CD14-positive monocyte (primary cell): ENCODE measurements at regions not wholly inside any gene's neighbourhood (a gene's known extent, or its start where the extent isn't known, plus 50 kb on each side); places are given as distances from the start of the nearest gene placed in this dataset.

Experiments
- DNase-seq, 3 donors: peaks; one replicate each; pipeline ENCODE4 v3.0.0-alpha.2; 2011 to 2022
- H2AFZ ChIP-seq: 2 replicates; pipeline ENCODE4 v1.6.0; 2012; ENCODE audit warnings: mild to moderate bottlenecking, low read depth, low read length, inconsistent platforms; ENCODE audit not compliant: insufficient read depth, poor library complexity, severe bottlenecking
- H3K27ac ChIP-seq, 2 donors: 1 replicate in 1 of 2; 2 replicates in 1 of 2; pipeline ENCODE4 v1.5.1; 2012 to 2013; ENCODE audit warnings: low read length in 2 of 2, control low read depth in 1 of 2, inconsistent platforms in 1 of 2, low read depth in 1 of 2, mild to moderate bottlenecking in 1 of 2
- H3K27me3 ChIP-seq, 2 donors: one replicate each; pipeline versions ENCODE4 v1.6.0 to v1.6.1; 2011 to 2013; ENCODE audit warnings: low read length in 2 of 2; ENCODE audit not compliant: control insufficient read depth in 2 of 2, insufficient read depth in 2 of 2
- H3K36me3 ChIP-seq, 2 donors: replicated peaks in 1 of 2; 1 replicate in 1 of 2; 2 replicates in 1 of 2; pipeline versions ENCODE4 v1.5.1 to v1.6.1; 2012 to 2013; ENCODE audit warnings: low read length in 2 of 2, control low read depth in 1 of 2, inconsistent platforms in 1 of 2, mild to moderate bottlenecking in 1 of 2; ENCODE audit not compliant: insufficient read depth in 2 of 2, control insufficient read depth in 1 of 2
- H3K4me1 ChIP-seq, 2 donors: 1 replicate in 1 of 2; 2 replicates in 1 of 2; pipeline versions ENCODE4 v1.5.1 to v1.6.1; 2012 to 2013; ENCODE audit warnings: low read length in 2 of 2, control low read depth in 1 of 2, inconsistent platforms in 1 of 2, mild to moderate bottlenecking in 1 of 2, moderate library complexity in 1 of 2; ENCODE audit not compliant: insufficient read depth in 2 of 2, control insufficient read depth in 1 of 2
- H3K4me2 ChIP-seq: replicated peaks from 2 replicates; pipeline ENCODE3; 2012; ENCODE audit warnings: low read length, moderate library complexity, mild to moderate bottlenecking; ENCODE audit not compliant: poor library complexity, severe bottlenecking; ENCODE audit errors: extremely low read depth
- H3K4me3 ChIP-seq, 3 experiments: fragments of 200-600 bp in 1 of 3; sonication (generic) in 1 of 3; replicated peaks in 1 of 3; 1 replicate in 2 of 3; 2 replicates in 1 of 3; pipeline ENCODE4 v1.5.1; 2011 to 2013; ENCODE audit warnings: low read length in 3 of 3, mild to moderate bottlenecking in 3 of 3, control low read depth in 2 of 3, low read depth in 2 of 3, inconsistent platforms in 1 of 3, moderate library complexity in 1 of 3
- H3K79me2 ChIP-seq: 2 replicates; pipeline ENCODE4 v1.6.0; 2012; ENCODE audit warnings: mild to moderate bottlenecking, control low read depth, inconsistent platforms, low read length, moderate library complexity; ENCODE audit not compliant: insufficient read depth
- H3K9ac ChIP-seq: 2 replicates; pipeline ENCODE4 v1.6.0; 2017; ENCODE audit warnings: low read length, mild to moderate bottlenecking; ENCODE audit not compliant: insufficient read depth, poor library complexity, severe bottlenecking
- H3K9me3 ChIP-seq, 2 donors: replicated peaks in 1 of 2; 1 replicate in 1 of 2; 2 replicates in 1 of 2; pipeline versions ENCODE4 v1.5.1 to v1.6.1; 2012 to 2013; ENCODE audit warnings: low read length in 2 of 2, control low read depth in 1 of 2; ENCODE audit not compliant: control insufficient read depth in 1 of 2, insufficient read depth in 1 of 2
- H4K20me1 ChIP-seq: 2 replicates; pipeline ENCODE4 v1.6.0; 2012; ENCODE audit warnings: mild to moderate bottlenecking, low read length, control low read depth, moderate library complexity; ENCODE audit not compliant: insufficient read depth
- H3K27ac Mint-ChIP-seq, 7 donors: one replicate each; pipeline ENCODE4 v1.8.0; 2020; ENCODE audit warnings: mild to moderate bottlenecking in 7 of 7, mixed read lengths in 7 of 7, moderate library complexity in 6 of 7, inconsistent platforms in 2 of 7
- H3K27me3 Mint-ChIP-seq, 3 donors: one replicate each; pipeline ENCODE4 v1.8.0; 2021 to 2022; ENCODE audit warnings: low read depth in 3 of 3, mild to moderate bottlenecking in 3 of 3, mixed read lengths in 3 of 3, moderate library complexity in 3 of 3, inconsistent platforms in 1 of 3
- H3K36me3 Mint-ChIP-seq, 2 donors: one replicate each; pipeline ENCODE4 v1.8.0; 2020; ENCODE audit warnings: mixed read lengths in 2 of 2, inconsistent platforms in 1 of 2, mild to moderate bottlenecking in 1 of 2
- H3K4me1 Mint-ChIP-seq: one replicate; pipeline ENCODE4 v1.8.0; 2020; ENCODE audit warnings: mild to moderate bottlenecking, mixed read lengths
- H3K4me3 Mint-ChIP-seq, 2 donors: one replicate each; pipeline ENCODE4 v1.8.0; 2020; ENCODE audit warnings: mild to moderate bottlenecking in 2 of 2, mixed read lengths in 2 of 2, moderate library complexity in 1 of 2
- H3K9me3 Mint-ChIP-seq, 7 donors: one replicate each; pipeline ENCODE4 v1.8.0; 2020 to 2022; ENCODE audit warnings: mixed read lengths in 7 of 7, mild to moderate bottlenecking in 6 of 7, moderate library complexity in 6 of 7, inconsistent platforms in 2 of 7
- WGBS: methylation state at CpG from one replicate; pipeline ENCODE4 v1.1.5; 2013; ENCODE audit warnings: missing lambda C conversion rate; ENCODE audit not compliant: insufficient coverage; 5-methylcytosine and 5-hydroxymethylcytosine counted together
- intact Hi-C, 2 donors: fragments of 100-400 bp; cut with micrococcal nuclease; formaldehyde crosslinking; loops; one replicate each; pipeline versions ENCODE4 v1.15.0 to v1.15.1; 2023
- TF ChIP-seq, protein P1 (sequence below): fragments of 200-600 bp; IDR thresholded peaks from one replicate; pipeline ENCODE4 v1.8.0; 2022; ENCODE audit warnings: antibody characterized with exemption, mild to moderate bottlenecking

- no peaks in the 10 kb centered on the region for H3K36me3 ChIP-seq
- H3K27me3 ChIP-seq, result peaks cover 3 to 5% of the 10 kb centered on the region in 2 donors
- intact Hi-C loops, result no loop called here
- Mint-ChIP-seq H3K4me3 (no peak overlapping the region), H3K36me3 (no peaks in the 10 kb centered on the region), H3K27me3 (peaks cover 9 to 24% (median 14%) of the 10 kb centered on the region in 3 donors), H3K9me3 (peaks cover 0 to 2% (median 0%) of the 10 kb centered on the region in 7 donors), H3K4me1 (no peaks in the 10 kb centered on the region), H3K27ac (no peak overlapping the region)
- H3K4me1 ChIP-seq, result no peaks in the 10 kb centered on the region
- no peak overlapping the region for H3K4me2 ChIP-seq
- TF ChIP-seq, protein P1, sequence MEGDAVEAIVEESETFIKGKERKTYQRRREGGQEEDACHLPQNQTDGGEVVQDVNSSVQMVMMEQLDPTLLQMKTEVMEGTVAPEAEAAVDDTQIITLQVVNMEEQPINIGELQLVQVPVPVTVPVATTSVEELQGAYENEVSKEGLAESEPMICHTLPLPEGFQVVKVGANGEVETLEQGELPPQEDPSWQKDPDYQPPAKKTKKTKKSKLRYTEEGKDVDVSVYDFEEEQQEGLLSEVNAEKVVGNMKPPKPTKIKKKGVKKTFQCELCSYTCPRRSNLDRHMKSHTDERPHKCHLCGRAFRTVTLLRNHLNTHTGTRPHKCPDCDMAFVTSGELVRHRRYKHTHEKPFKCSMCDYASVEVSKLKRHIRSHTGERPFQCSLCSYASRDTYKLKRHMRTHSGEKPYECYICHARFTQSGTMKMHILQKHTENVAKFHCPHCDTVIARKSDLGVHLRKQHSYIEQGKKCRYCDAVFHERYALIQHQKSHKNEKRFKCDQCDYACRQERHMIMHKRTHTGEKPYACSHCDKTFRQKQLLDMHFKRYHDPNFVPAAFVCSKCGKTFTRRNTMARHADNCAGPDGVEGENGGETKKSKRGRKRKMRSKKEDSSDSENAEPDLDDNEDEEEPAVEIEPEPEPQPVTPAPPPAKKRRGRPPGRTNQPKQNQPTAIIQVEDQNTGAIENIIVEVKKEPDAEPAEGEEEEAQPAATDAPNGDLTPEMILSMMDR, result no peak
- no peak overlapping the region for H3K4me3 ChIP-seq
- no peaks in the 10 kb centered on the region for H3K9me3 ChIP-seq
- H4K20me1 ChIP-seq, result no peaks in the 10 kb centered on the region
- no peak overlapping the region for H3K9ac ChIP-seq
- no peak overlapping the region for H3K27ac ChIP-seq
- no peak for DNase-seq
- peak overlapping the region; percentile 26 for H2AFZ ChIP-seq
- no peaks in the 10 kb centered on the region for H3K79me2 ChIP-seq
- 40% methylated on average over 17 of the region's 20 CpGs for WGBS
Observed at GRCh38 chr15:85879334-85880163, 84.8 kb upstream of the KLHL25 start.

GRCh38 chr15:85880501-85881190 is 85.9 kb upstream of the KLHL25 start:
- Histone ChIP-seq H2AFZ (no peak overlapping the region), H3K36me3 (no peaks in the 10 kb centered on the region), H4K20me1 (no peaks in the 10 kb centered on the region), H3K9ac (no peak overlapping the region), H3K4me2 (no peak overlapping the region), H3K27ac (no peak overlapping the region), H3K9me3 (no peaks in the 10 kb centered on the region), H3K4me1 (no peaks in the 10 kb centered on the region), H3K27me3 (peaks cover 3 to 5% of the 10 kb centered on the region in 2 donors), H3K79me2 (no peaks in the 10 kb centered on the region), H3K4me3 (no peak overlapping the region)
- intact Hi-C loops, result no loop called here
- TF ChIP-seq, protein P1, result no peak
- Mint-ChIP-seq H3K27ac (no peak overlapping the region), H3K4me3 (no peak overlapping the region), H3K4me1 (no peaks in the 10 kb centered on the region), H3K36me3 (no peaks in the 10 kb centered on the region), H3K9me3 (peaks cover 0 to 2% (median 0%) of the 10 kb centered on the region in 7 donors), H3K27me3 (peaks cover 9 to 24% (median 14%) of the 10 kb centered on the region in 3 donors)
- no peak for DNase-seq
- 79% methylated on average over 3 of the region's 7 CpGs for WGBS
